Ishikawa (cell line): ENCODE measurements at regions not wholly inside any gene's neighbourhood (a gene's known extent, or its start where the extent isn't known, plus 50 kb on each side); places are given as distances from the start of the nearest gene placed in this dataset.

Source experiments
- CEBPB ChIP-seq: IDR thresholded peaks from 2 replicates; pipeline ENCODE4 v1.6.1; 2012
- CREB1 ChIP-seq: IDR thresholded peaks from 2 replicates; pipeline ENCODE4 v1.6.1; 2012; ENCODE audit warnings: low read depth
- EGR1 ChIP-seq: IDR thresholded peaks from 2 replicates; pipeline ENCODE4 v1.6.1; 2012
- EP300 ChIP-seq: IDR thresholded peaks from 2 replicates; pipeline ENCODE4 v1.6.1; 2012; ENCODE audit warnings: borderline replicate concordance
- MAX ChIP-seq: IDR thresholded peaks from 2 replicates; pipeline ENCODE4 v1.6.1; 2012
- NFIC ChIP-seq: IDR thresholded peaks from 2 replicates; pipeline ENCODE4 v1.6.1; 2012
- RAD21 ChIP-seq: IDR thresholded peaks from 2 replicates; pipeline ENCODE4 v1.6.1; 2012; ENCODE audit warnings: low read depth
- REST ChIP-seq: IDR thresholded peaks from 2 replicates; pipeline ENCODE4 v1.6.1; 2012; ENCODE audit warnings: low read depth, mild to moderate bottlenecking
- TAF1 ChIP-seq: IDR thresholded peaks from 2 replicates; pipeline ENCODE4 v1.6.1; 2012; ENCODE audit warnings: low read depth, mild to moderate bottlenecking
- TCF12 ChIP-seq: IDR thresholded peaks from 2 replicates; pipeline ENCODE4 v1.6.1; 2012; ENCODE audit warnings: low read depth
- USF1 ChIP-seq: IDR thresholded peaks from 2 replicates; pipeline ENCODE4 v1.6.1; 2012
- YY1 ChIP-seq: IDR thresholded peaks from 2 replicates; pipeline ENCODE4 v1.6.1; 2012; ENCODE audit warnings: low read depth
- ZBTB7A ChIP-seq: IDR thresholded peaks from 2 replicates; pipeline ENCODE4 v1.6.1; 2012; ENCODE audit warnings: low read depth

- TF ChIP-seq EP300: no peak
- no peak for TF ChIP-seq TCF12
- TF ChIP-seq REST: no peak
- no peak for TF ChIP-seq YY1
- TF ChIP-seq USF1: no peak
- no peak for TF ChIP-seq MAX
- no peak for TF ChIP-seq RAD21
- TF ChIP-seq NFIC: no peak
- TF ChIP-seq EGR1: no peak
- TF ChIP-seq ZBTB7A: no peak
- no peak for TF ChIP-seq TAF1
- TF ChIP-seq CEBPB: no peak
- no peak for TF ChIP-seq CREB1
These were observed 430.7 kb upstream of the ARGLU1 start for GRCh38 chr13:106998664-106999063.
